Activated T-cell treated with anti-CD3 and anti-CD28 coated beads, Interleukin-2, amount 50 U/mL, for 24 hours (primary cell): ENCODE measurements at regions not wholly inside any gene's neighbourhood (a gene's known extent, or its start where the extent isn't known, plus 50 kb on each side); places are given as distances from the start of the nearest gene placed in this dataset.

Experiments used
- DNase-seq: peaks from one replicate; pipeline ENCODE4 v3.0.0-alpha.2; 2020
- H3K27ac Mint-ChIP-seq: 2 replicates; pipeline ENCODE4 v1.8.0; 2020; ENCODE audit warnings: mild to moderate bottlenecking, mixed read lengths
- H3K27me3 Mint-ChIP-seq: 2 replicates; pipeline ENCODE4 v1.8.0; 2020; ENCODE audit warnings: mixed read lengths
- H3K36me3 Mint-ChIP-seq: 2 replicates; pipeline ENCODE4 v1.8.0; 2020; ENCODE audit warnings: low read depth, mixed read lengths
- H3K4me1 Mint-ChIP-seq: 2 replicates; pipeline ENCODE4 v1.8.0; 2020; ENCODE audit warnings: low read depth, mixed read lengths
- H3K4me3 Mint-ChIP-seq: 2 replicates; pipeline ENCODE4 v1.8.0; 2020; ENCODE audit warnings: mild to moderate bottlenecking, moderate library complexity, mixed read lengths
- H3K9me3 Mint-ChIP-seq: 2 replicates; pipeline ENCODE4 v1.8.0; 2020; ENCODE audit warnings: mixed read lengths

DNA sequence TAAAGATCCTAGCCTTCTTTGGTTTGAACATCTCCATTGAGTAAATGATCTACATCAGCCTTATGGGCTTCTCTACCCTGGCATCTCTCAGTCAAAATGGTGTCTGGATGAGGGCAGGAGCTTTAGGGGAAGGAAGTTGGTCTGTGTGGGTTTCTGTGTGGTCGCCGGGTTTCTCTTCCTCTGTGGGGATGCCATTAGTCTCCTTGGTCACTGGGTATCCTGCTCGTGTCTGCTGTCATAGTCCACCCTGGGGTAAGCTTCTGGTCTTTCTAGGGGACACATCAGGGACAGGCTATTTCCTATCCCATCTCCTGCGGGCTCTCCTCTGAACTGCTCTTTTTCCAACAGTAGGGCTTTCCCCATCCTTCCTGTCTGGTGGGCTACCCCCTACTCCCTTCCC is 150.3 kb upstream of the NPY start:
- no peak overlapping the region for H3K4me3 Mint-ChIP-seq
- H3K9me3 Mint-ChIP-seq = no peaks in the 10 kb centered on the region
- H3K27me3 Mint-ChIP-seq = peaks cover 12% of the 10 kb centered on the region
- no peak for DNase-seq
- H3K36me3 Mint-ChIP-seq = no peaks in the 10 kb centered on the region
- no peak overlapping the region for H3K27ac Mint-ChIP-seq
- H3K4me1 Mint-ChIP-seq = peaks cover 4% of the 10 kb centered on the region

DNA sequence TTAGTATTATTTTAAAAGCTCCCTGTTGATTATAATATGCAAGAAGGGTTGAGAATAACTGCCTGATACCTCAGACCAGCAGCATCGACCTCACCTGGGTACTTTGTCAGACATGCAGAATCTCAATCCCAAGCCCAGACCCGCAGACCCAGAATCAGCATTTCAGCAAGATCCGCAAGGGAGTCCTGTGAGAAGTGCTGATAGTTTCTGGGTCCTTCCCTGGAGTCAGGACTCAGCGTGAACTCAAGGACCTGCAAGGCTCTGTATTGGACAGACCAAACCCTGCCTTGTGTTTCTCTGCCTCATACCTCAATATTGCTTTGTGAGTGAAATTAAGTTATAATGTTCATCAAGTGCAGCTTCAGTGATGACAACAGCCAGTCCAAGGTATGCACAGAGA is 149.5 kb upstream of the NPY start:
- H3K27ac Mint-ChIP-seq = no peak overlapping the region
- peaks cover 7% of the 10 kb centered on the region for H3K27me3 Mint-ChIP-seq
- H3K36me3 Mint-ChIP-seq = no peaks in the 10 kb centered on the region
- H3K4me3 Mint-ChIP-seq = no peak overlapping the region
- H3K9me3 Mint-ChIP-seq = no peaks in the 10 kb centered on the region
- no peak for DNase-seq
- peaks cover 4% of the 10 kb centered on the region for H3K4me1 Mint-ChIP-seq

DNA sequence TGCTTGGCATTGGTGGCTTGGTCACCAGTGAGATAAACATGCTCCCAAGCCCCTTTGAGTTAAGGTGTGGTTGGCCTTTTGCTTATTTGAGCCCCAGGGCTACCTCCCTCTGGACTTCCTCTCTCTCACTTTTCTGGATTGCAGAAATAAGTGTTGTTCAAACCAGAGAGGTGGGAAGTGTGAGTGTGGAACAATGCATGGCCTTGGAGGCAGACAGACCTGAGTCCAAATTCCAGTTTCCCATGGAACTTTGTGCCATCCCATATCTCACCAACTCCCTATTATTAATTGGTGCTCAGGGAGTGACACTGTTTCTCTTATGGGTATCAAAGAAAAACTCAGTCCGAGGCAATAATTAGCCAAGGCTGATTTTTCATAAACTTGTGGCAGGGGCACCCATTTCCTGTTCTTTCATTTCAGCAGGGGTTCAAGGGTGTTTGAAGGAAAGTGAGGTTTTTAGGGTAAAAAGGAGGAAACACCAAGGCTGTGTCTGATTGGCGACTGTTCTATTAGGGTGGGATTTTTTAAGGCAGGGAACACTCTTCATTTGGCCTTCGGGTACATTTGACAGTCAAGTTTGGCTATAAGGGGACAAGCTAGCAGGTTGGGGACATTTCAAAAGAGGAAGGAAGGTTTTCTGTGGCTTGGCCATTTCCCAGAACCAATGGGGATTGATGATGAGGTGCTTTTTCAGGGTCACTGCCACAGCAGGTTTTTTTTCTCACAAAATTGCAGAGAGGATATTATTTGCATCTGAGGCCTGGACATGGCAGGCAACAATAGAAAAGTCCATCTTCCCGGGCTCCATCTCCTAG is 148.8 kb upstream of the NPY start:
- no peak overlapping the region for H3K4me3 Mint-ChIP-seq
- no peaks in the 10 kb centered on the region for H3K9me3 Mint-ChIP-seq
- H3K36me3 Mint-ChIP-seq = no peaks in the 10 kb centered on the region
- H3K27ac Mint-ChIP-seq = no peak overlapping the region
- peaks cover 14% of the 10 kb centered on the region for H3K27me3 Mint-ChIP-seq
- H3K4me1 Mint-ChIP-seq = peaks cover 4% of the 10 kb centered on the region
- no peak for DNase-seq

DNA sequence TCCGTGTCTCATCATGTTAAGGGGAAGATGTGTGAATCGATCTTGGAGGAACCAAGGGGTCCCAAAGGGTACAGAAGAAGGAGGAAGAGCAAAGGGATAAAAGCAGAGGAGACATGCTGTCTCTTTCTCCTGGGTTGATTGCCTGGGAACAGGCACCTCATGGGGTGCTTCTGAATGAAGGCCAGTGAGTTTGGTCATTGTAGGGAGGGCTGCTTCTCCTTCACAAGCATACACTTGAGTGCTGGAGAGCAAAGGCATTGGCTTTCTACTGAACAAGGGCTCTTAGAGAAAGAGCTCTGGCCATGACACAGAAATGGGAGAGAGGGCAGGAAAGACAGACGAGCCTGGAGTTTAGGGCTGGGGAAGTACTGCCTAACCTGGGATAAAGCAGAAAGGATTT is 146.7 kb upstream of the NPY start:
- Mint-ChIP-seq H3K27ac (no peak overlapping the region), H3K36me3 (no peaks in the 10 kb centered on the region), H3K27me3 (peaks cover 16% of the 10 kb centered on the region), H3K4me1 (peaks cover 4% of the 10 kb centered on the region), H3K4me3 (no peak overlapping the region), H3K9me3 (no peaks in the 10 kb centered on the region)
- no peak for DNase-seq

DNA sequence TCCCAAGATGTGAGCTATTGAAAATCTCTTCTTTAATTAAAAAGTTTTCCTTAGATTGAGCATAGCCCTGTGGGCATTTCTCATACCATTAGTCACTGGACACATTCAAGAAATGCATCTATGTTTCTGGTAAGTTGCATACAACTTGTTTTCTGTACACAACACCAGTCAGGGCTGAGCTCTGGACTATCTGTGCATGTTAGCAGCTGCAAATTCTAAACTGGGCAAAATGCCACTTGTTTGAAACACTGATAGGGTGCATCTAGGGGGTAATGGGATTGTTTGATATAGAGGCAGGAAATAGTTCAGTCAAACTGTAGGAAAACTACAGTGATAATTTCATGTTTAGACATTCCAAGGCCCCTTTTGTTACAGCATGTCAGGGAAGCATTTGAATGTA is 145.6 kb upstream of the NPY start:
- Mint-ChIP-seq H3K27me3 (peaks cover 16% of the 10 kb centered on the region), H3K9me3 (no peaks in the 10 kb centered on the region), H3K4me1 (peaks cover 4% of the 10 kb centered on the region), H3K36me3 (no peaks in the 10 kb centered on the region), H3K4me3 (no peak overlapping the region), H3K27ac (no peak overlapping the region)
- DNase-seq = no peak

DNA sequence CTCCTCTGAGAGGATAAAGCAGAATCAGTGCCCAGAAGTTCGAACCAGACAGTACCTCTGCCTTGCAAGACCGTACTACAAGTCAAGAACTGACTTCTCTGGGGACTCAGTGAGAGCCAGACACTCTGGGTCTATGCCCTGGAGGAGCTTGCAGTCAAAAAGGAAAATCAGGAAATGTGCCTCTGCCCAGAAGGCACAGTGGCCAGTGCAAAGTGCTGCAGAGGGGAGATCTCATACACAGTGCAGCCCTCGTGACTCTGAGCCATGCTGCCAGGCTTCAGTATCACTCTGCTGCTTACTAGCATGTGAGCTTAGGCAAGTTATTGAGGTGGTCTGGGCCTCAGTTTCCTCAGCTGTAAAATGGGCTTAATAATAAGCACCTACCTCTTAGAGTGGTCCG is 144.0 kb upstream of the NPY start:
- H3K27ac Mint-ChIP-seq = no peak overlapping the region
- H3K9me3 Mint-ChIP-seq = no peaks in the 10 kb centered on the region
- DNase-seq = no peak
- H3K4me3 Mint-ChIP-seq = no peak overlapping the region
- H3K27me3 Mint-ChIP-seq = peaks cover 10% of the 10 kb centered on the region
- no peaks in the 10 kb centered on the region for H3K36me3 Mint-ChIP-seq
- H3K4me1 Mint-ChIP-seq = peaks cover 4% of the 10 kb centered on the region

DNA sequence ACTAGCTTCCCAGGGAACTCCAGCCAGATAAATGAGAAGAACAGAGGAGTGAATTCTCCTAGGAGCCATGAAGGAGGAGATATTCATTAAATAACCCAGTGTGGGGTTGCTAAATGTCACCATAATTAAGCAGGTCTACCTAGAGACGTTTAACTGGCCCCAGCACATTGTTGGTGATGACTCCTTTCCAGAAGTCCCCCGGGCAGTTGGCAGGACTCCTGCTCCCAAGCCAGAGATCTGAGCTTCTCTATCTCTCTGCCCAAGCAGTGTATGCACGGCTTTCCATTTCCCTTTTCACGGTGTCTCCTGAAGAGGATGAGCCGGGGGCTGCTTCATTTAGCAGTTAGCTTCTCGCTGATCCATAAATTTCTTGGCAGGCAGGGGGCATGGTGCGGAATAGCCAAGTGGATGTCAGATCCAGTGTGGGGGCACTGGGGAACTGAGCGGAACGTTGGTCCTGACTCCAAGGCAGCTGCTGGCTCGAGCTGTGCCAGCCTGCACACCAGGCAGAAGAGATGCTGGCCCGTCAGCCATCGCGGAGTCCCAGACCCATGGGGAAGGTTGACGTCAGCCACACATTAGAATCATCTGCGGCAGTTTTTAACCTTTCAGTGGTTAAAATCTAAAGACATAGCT is 142.0 kb upstream of the NPY start:
- no peak overlapping the region for H3K4me3 Mint-ChIP-seq
- peaks cover 10% of the 10 kb centered on the region for H3K27me3 Mint-ChIP-seq
- no peak overlapping the region for H3K27ac Mint-ChIP-seq
- no peaks in the 10 kb centered on the region for H3K4me1 Mint-ChIP-seq
- DNase-seq = no peak
- no peaks in the 10 kb centered on the region for H3K36me3 Mint-ChIP-seq
- no peaks in the 10 kb centered on the region for H3K9me3 Mint-ChIP-seq

DNA sequence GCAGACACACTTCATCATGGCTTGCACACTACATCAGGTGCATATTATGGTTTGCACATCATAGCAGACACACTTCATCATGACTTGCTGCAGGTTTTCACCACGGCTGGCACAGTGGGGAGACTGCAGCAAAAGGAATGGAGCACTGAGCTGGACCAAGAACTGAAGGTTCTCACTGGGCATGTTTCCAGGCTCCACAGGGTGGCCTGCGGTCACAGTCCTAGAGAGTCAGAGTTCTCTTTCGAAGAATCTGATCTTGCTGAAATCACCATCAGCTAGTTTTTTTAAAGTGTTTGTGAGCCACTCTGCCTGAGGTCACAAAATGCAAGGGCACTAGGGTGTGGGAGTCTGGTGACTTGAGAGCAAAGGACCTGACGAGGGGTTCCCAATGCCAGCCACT is 140.4 kb upstream of the NPY start:
- H3K9me3 Mint-ChIP-seq = no peaks in the 10 kb centered on the region
- no peak for DNase-seq
- no peaks in the 10 kb centered on the region for H3K4me1 Mint-ChIP-seq
- H3K27ac Mint-ChIP-seq = no peak overlapping the region
- H3K36me3 Mint-ChIP-seq = no peaks in the 10 kb centered on the region
- H3K4me3 Mint-ChIP-seq = no peak overlapping the region
- H3K27me3 Mint-ChIP-seq = peaks cover 10% of the 10 kb centered on the region

DNA sequence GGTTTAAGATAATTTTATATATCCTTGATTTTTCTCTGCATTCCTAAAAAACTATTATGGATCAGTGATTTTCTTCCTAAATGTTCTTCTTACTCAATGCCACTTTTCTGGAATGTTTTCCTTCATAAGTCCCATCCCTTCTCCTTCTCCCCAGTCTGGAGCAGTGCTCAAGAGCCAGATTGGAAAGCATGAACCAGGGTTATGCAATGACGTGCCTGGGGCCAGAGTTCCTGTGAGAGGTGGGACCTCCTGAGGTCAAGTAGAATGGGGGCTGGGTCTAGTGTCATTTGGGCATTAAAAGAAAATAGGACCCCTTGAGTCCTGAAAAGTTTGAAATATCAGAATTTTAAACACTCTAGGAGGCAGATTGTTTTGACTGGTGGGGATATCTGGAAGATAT is 132.0 kb upstream of the NPY start:
- Mint-ChIP-seq H3K4me1 (no peaks in the 10 kb centered on the region), H3K4me3 (no peak overlapping the region), H3K27me3 (peaks cover 14% of the 10 kb centered on the region), H3K36me3 (no peaks in the 10 kb centered on the region), H3K9me3 (peaks cover 15% of the 10 kb centered on the region), H3K27ac (no peak overlapping the region)
- DNase-seq = no peak

DNA sequence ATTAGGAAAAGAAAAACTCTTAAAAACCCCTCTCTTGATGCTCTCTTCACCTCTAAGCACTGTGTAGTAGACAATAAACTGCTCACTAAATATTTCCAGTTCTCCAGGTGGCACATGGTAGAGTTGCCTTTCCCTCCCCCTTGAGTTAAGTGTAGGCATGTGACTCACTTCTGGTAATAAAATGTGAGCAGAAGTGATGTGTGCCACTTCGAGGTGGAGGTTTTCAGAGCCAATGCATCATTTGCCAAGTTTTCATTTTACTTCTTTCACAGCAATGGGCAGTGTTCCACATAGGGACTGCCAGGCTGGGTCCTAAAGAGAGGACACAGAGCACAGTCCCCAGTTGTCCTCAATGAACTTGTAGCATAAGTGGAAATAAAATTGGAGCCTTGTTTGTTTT is 131.6 kb upstream of the NPY start:
- Mint-ChIP-seq H3K4me3 (no peak overlapping the region), H3K27ac (no peak overlapping the region), H3K36me3 (no peaks in the 10 kb centered on the region), H3K4me1 (no peaks in the 10 kb centered on the region), H3K9me3 (peaks cover 15% of the 10 kb centered on the region), H3K27me3 (peaks cover 14% of the 10 kb centered on the region)
- DNase-seq = no peak

DNA sequence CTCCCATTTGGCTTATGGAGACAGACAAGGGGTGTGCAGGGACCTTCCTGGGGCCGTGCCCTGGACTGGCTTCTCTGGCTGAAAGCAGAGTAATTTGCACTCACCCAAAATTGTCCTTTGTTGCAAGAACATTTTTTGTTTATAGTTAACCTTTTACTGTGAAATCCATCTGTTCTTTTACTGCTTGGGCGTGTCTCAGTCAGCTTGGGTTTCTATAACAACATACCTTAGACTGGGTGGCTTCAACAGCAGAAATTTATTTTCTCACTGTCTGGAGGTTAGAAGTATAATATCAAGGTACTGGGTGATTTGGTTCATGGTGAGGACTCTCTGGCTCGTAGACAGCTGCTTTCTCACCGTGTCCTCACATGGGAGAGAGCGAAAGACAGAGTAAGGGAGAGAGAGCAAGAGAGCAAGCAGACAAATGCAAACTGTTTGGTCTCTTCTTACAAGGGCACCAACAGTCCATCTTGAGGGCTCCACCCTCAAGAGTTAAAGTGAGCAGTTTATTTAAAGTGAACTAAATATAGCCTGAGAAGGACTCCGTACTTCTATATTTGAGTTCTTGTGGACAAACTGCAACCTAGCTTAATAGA is 131.0 kb upstream of the NPY start:
- Mint-ChIP-seq H3K27ac (no peak overlapping the region), H3K4me3 (no peak overlapping the region), H3K9me3 (peaks cover 15% of the 10 kb centered on the region), H3K4me1 (no peaks in the 10 kb centered on the region), H3K27me3 (peaks cover 14% of the 10 kb centered on the region), H3K36me3 (no peaks in the 10 kb centered on the region)
- no peak for DNase-seq

DNA sequence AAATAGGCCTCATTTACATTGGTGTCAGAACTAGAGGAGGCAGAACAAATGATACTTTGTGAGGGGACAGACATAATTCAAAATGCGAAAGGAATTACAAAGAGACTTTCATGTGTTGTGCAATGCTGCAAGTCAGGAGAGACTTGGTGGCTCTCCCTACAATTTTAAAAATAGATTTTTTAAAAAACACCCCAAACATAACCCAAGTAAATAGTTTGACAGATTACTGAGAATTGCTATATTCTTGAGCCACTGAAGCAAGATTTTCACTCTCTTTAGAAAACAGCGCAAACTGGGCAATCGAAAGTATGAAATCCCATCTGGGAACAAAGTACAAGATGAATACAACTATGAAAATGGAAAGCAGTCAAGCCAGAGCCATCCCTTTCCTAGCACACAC is 126.3 kb upstream of the NPY start:
- peaks cover 17% of the 10 kb centered on the region for H3K27me3 Mint-ChIP-seq
- H3K4me1 Mint-ChIP-seq = no peaks in the 10 kb centered on the region
- H3K36me3 Mint-ChIP-seq = no peaks in the 10 kb centered on the region
- no peaks in the 10 kb centered on the region for H3K9me3 Mint-ChIP-seq
- H3K27ac Mint-ChIP-seq = no peak overlapping the region
- no peak for DNase-seq
- H3K4me3 Mint-ChIP-seq = no peak overlapping the region

DNA sequence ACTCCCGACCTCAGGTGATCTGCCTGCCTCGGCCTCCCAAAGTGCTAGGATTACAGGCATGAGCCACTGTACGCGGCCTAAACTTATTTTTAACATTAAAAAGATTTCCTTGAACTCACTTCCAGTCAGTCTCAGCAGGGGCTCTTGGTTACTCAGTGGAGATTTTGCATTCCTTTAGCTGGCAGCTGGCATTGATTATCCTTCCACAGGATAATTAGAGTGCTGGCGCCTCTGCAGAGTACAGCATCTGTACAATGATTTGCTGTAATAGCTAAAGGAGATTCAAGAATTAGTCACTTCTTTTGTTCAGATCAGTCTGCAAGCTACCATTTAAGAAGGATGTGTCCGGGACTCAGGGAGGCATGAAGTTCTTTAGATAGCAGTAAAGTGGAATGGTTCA is 125.0 kb upstream of the NPY start:
- Mint-ChIP-seq H3K27ac (no peak overlapping the region), H3K27me3 (peaks cover 20% of the 10 kb centered on the region), H3K9me3 (no peaks in the 10 kb centered on the region), H3K4me1 (no peaks in the 10 kb centered on the region), H3K36me3 (no peaks in the 10 kb centered on the region), H3K4me3 (no peak overlapping the region)
- no peak for DNase-seq

DNA sequence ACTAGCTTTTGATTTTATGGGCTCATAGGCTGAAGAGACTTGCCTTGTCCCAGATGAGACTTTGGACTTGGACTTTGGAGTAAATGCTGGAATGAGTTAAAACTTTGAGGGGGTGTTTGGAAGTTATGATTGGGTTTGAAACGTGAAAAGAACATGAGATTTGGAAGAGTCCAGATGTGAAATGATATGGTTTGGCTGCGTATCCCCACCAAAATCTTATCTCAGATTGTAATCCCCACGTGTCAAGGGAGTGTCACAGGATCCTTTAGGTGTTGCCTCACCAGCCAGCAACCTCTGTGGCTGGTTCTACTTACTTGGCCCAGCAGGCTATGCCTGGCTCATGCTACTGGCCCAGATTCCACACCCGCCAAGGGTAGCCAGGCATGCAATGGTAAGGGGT is 119.6 kb upstream of the NPY start:
- DNase-seq = no peak
- H3K9me3 Mint-ChIP-seq = no peaks in the 10 kb centered on the region
- no peak overlapping the region for H3K27ac Mint-ChIP-seq
- H3K4me1 Mint-ChIP-seq = no peaks in the 10 kb centered on the region
- H3K36me3 Mint-ChIP-seq = no peaks in the 10 kb centered on the region
- peaks cover 31% of the 10 kb centered on the region for H3K27me3 Mint-ChIP-seq
- no peak overlapping the region for H3K4me3 Mint-ChIP-seq

DNA sequence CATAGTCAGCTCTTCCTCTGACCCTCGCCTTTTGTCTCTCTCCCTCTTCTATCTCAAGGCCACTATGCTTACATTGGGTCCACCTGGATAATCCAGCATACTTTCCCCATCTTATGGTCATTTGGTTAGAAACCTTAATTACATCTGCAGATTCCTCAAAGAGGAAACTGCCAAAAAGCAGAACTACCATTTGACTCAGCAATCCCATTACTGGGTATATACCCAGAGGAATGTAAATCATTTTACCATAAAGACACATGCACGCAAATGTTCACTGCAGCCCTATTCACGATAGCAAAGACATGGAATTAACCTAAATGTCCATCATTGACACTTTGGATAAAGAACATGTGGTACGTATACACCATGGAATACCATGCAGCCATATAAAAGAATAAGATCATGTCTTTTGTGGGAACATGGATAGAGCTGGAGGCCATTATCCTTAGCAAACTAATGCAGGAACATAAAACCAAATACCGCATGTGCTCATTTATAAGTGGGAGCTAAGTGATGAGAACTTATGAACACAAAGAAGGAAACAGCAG is 114.8 kb upstream of the NPY start:
- Mint-ChIP-seq H3K9me3 (no peaks in the 10 kb centered on the region), H3K4me1 (no peaks in the 10 kb centered on the region), H3K27me3 (peaks cover 19% of the 10 kb centered on the region), H3K4me3 (no peak overlapping the region), H3K36me3 (no peaks in the 10 kb centered on the region), H3K27ac (no peak overlapping the region)
- no peak for DNase-seq
